GM12873 (cell line): ENCODE measurements at regions not wholly inside any gene's neighbourhood (a gene's known extent, or its start where the extent isn't known, plus 50 kb on each side); places are given as distances from the start of the nearest gene placed in this dataset.

Experiments used
- TF ChIP-seq, protein P1 (sequence below): IDR thresholded peaks from 2 replicates; pipeline ENCODE4 v1.5.1; 2012; ENCODE audit warnings: low read depth, mild to moderate bottlenecking, moderate library complexity, low read length, control low read depth; ENCODE audit not compliant: insufficient read depth; ENCODE audit errors: missing control alignments

DNA sequence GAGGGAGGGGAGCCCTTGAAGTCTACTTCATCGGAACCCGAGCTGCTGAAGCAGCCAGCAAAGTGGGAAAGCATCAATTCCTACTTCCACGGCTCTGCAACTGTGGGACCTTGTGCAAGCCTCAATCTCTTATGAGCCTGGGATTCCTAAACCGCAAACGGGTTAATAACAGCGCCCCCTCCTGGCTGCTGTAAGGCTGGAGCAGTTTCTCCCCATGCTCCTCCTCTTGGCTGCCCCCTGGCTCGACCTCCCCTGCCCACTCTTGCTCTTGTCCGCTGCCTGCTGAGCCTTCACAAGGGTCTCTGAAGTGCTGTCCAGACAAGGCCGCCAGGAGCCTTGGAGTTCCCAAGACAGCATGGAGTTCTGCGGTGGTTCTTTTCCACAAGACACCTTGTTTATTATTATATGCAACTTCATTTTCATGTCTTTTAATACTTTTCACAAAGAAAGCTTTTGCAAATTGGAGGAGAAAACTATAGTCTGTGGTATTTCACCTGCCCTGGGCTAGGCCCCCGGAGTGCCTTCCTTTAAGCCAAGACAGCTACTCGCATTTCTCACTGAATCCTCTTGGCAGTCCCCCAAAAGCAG lies 157.2 kb downstream of the DDX1 start:
- TF ChIP-seq, protein P1, sequence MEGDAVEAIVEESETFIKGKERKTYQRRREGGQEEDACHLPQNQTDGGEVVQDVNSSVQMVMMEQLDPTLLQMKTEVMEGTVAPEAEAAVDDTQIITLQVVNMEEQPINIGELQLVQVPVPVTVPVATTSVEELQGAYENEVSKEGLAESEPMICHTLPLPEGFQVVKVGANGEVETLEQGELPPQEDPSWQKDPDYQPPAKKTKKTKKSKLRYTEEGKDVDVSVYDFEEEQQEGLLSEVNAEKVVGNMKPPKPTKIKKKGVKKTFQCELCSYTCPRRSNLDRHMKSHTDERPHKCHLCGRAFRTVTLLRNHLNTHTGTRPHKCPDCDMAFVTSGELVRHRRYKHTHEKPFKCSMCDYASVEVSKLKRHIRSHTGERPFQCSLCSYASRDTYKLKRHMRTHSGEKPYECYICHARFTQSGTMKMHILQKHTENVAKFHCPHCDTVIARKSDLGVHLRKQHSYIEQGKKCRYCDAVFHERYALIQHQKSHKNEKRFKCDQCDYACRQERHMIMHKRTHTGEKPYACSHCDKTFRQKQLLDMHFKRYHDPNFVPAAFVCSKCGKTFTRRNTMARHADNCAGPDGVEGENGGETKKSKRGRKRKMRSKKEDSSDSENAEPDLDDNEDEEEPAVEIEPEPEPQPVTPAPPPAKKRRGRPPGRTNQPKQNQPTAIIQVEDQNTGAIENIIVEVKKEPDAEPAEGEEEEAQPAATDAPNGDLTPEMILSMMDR: peak; percentile 73

DNA sequence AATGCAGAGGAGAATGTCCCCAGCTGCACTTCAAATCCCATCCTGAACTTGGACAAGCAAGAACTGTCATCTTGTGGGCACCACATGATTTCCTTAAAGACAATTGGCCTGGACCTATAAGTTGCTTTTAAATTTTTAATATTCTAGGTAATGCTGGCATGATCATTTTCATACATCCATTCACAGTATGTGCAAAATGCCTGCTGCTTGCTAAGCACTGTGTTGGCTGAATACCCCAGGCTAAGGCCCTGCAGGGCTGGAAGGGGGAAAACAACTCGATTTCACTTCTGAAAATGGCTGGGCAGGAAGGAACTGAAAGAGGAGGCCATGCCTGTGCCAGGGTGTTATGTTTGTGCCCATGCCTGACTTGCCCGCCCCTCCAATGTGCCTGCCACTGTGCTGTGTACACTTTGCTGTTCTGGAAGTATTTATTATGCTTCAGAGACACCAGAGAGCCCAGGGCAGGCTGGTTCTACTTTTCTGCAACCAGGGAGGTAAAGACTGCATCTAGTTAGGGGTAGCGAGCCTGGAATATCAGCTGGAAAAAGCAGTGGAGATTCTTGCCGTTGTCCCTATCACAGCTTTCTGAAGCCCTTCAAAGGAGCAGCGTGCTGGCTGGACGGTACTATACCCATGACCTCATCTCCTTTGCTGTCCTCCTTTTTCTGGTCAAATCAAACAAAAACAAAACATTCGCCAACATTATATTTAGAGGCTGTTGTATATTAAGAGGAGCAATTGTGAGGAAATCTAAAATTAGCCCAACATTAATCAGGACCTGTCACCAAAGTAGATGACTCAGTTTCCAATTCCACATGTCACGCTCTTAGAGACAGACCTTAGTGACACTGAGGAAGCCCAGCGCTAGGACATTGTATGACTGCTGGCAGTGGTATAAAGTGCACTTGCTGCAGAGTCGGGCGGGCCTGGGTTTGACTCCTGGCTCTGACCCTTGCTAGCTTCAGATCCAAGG lies 158.1 kb downstream of the DDX1 start:
- TF ChIP-seq, protein P1: no peak

DNA sequence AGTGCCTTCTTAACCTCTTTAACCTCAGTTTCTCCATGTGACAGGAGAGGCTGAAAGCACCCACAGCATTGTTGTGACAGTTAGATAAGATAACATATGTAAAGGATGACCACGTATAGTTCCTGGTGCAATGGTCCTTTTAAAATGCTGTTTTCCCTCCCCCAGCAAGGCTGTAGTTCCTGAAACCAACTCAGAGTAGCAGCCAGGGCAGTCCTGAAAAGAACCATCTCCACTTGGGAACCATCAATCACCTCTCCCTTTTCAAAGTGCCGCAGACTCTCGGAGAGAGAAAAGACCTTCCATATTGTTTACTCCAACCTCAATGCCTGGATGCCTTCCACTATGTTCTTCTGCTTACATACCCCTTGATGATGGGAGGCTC lies 158.8 kb downstream of the DDX1 start:
- TF ChIP-seq, protein P1: no peak

DNA sequence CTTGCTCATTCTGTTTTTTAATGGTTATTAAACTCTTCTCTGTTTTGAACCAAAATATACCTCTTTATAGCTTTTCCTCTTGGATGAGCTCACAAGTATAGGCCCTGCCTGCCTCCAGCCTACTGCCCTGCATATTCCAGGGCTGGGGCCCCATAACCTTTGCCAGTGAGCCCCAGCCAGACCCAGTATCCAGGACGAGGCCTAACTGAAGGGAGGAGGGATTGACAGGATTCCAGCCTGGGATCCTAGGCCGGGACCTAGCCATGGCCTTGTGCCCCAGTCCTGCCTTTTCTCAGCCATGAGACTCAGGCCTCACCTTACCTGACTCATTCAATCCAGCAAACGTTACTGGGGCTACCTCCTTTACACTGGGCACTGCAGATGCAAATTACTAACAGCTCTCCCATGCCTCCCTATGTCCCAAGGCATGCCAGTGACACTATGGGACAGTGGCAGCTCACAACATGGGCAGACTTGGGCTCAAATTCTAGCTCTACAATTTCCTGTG lies 159.2 kb downstream of the DDX1 start:
- TF ChIP-seq, protein P1: no peak

DNA sequence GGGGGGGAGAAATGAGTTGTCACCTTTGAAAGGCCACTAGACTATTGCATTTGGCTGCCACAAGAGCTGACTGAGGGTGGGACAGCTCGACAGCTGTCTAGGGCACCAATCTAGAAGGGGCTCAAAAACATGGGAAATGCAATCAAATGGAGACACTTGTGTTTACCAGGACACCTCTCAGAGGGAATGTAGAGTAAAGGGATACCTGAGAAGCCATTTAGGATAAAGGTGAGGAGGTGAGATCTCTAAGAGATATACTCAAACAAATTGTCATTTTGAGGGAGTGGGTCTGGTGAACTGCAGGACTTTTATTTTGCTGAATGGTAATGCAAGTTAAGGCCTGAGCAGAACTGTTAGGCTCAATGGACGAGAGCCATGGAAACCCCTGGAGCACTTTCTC lies 159.8 kb downstream of the DDX1 start:
- TF ChIP-seq, protein P1: no peak

DNA sequence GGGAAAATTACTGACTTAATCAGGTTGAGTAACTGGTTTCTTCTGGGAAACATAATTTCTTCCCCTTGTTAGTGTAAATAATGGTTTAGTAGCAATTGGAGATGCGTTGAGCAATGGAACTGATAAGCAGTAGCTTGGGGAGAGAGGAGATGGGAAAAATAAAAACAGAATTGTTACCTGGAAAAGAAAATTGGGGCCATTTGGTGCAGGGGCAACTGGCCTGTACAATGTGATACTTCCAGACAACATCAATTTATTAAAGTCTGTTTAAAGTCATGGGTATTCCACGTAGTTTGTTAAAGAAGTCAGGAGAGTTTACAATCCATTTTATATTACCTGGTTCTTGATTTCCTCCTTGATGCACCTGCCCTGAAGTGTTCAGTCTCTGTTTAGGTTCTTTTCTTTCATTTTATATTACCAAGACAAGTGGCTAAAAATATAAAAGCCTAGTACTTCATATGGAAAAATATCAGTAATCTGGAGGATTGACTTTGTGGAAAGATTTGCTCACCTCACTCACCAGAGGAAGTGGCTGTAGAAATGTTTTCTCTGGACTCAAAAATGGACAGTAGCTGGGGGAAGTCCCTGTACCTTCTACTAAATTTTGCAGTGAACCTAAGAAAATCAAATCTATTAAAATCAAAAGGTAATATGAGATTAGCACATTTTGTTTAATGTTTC lies 161.0 kb downstream of the DDX1 start:
- TF ChIP-seq, protein P1: no peak

DNA sequence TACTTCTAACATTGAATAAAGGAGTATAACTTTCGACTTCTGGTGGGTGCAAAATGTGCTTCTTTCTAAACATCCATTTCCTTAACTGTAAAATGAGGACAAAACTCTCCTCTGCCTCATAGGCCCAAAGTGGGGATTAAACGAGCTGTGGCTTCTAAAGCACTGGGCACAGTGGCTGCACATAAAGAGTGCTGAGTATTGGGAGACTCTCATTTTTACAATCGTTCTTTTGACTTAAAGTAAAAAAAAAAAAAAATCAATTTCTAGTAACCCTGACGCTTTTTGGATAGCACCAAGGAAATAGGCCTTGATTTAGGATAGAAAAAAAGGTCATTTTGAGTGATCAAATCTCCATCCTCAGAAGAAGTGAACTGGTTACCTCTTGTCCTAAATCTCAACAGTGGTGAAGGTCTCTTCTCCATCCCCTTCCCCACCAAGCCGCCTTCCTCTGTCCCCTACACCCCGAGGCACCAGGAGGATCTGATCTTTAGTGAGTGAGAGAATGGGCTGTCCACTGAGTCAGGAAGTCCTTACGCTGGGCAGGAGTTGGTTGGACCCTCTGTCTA lies 161.6 kb downstream of the DDX1 start:
- TF ChIP-seq, protein P1: no peak
